ENCODE measurements at regions not wholly inside any gene's neighbourhood (a gene's known extent, or its start where the extent isn't known, plus 50 kb on each side); places are given as distances from the start of the nearest gene placed in this dataset.
"Not testable (repeated sequence)": the region's sequence is repeated elsewhere in the genome, so short reads cannot be mapped to it uniquely, and the experiment has no call there.

GRCh38 chr5:118603278-118603677, 385.1 kb downstream of the DTWD2 start:
- DNase-seq = no peak

GRCh38 chr5:118598311-118598710, 390.0 kb downstream of the DTWD2 start:
- DNase-seq = no peak

- DNase-seq = no peak
Observed at GRCh38 chr5:118597543-118597942, 390.8 kb downstream of the DTWD2 start.

GRCh38 chr5:118596255-118596654, 392.1 kb downstream of the DTWD2 start:
- DNase-seq = no peak

GRCh38 chr5:118593003-118593328, 395.4 kb downstream of the DTWD2 start:
- DNase-seq = no peak

- no peak for DNase-seq
Observed at GRCh38 chr5:118592229-118593002, 395.9 kb downstream of the DTWD2 start.

- no peak for DNase-seq
Observed at GRCh38 chr5:118590806-118591205, 397.5 kb downstream of the DTWD2 start.

GRCh38 chr5:118580949-118581348, 407.4 kb downstream of the DTWD2 start:
- no peak for DNase-seq

GRCh38 chr5:118578093-118578492, 410.3 kb downstream of the DTWD2 start:
- no peak for DNase-seq

- no peak for DNase-seq
Observed at GRCh38 chr5:118577621-118578020, 410.7 kb downstream of the DTWD2 start.

- not testable (repeated sequence) for DNase-seq
Observed at GRCh38 chr5:118570276-118570675, 418.1 kb downstream of the DTWD2 start.

GRCh38 chr5:118569596-118569995, 418.8 kb downstream of the DTWD2 start:
- not testable (repeated sequence) for DNase-seq

- no peak for DNase-seq
Observed at GRCh38 chr5:118565335-118565971, 422.9 kb downstream of the DTWD2 start.

- DNase-seq = no peak
Observed at GRCh38 chr5:118561971-118562370, 426.4 kb downstream of the DTWD2 start.

- no peak for DNase-seq
Observed at GRCh38 chr5:118561235-118561634, 427.1 kb downstream of the DTWD2 start.

GRCh38 chr5:118558871-118559270, 429.5 kb downstream of the DTWD2 start:
- no peak for DNase-seq

GRCh38 chr5:118557251-118557661, 431.1 kb downstream of the DTWD2 start:
- DNase-seq = no peak

GRCh38 chr5:118556792-118557191, 431.6 kb downstream of the DTWD2 start:
- no peak for DNase-seq

GRCh38 chr5:118555727-118556126, 432.6 kb downstream of the DTWD2 start:
- no peak for DNase-seq

- no peak for DNase-seq
Observed at GRCh38 chr5:118554981-118555380, 433.4 kb downstream of the DTWD2 start.

- no peak for DNase-seq
Observed at GRCh38 chr5:118554241-118554640, 434.1 kb downstream of the DTWD2 start.

- DNase-seq = no peak
Observed at GRCh38 chr5:118553662-118554061, 434.7 kb downstream of the DTWD2 start.

GRCh38 chr5:118552731-118553360, 435.5 kb downstream of the DTWD2 start:
- DNase-seq = no peak

- DNase-seq = no peak
Observed at GRCh38 chr5:118552146-118552545, 436.2 kb downstream of the DTWD2 start.

All from activated effector memory CD4-positive, alpha-beta T cell treated with anti-CD3 and anti-CD28 coated beads, Interleukin-2, amount 50 U/mL, for 16 hours (primary cell).